GM21390 (cell line): ENCODE measurements at regions not wholly inside any gene's neighbourhood (a gene's known extent, or its start where the extent isn't known, plus 50 kb on each side); places are given as distances from the start of the nearest gene placed in this dataset.

Source experiments
- ATAC-seq: cut with Tn5 transposase; IDR thresholded peaks from one replicate; pipeline ENCODE4 v1.9.1; 2021; ENCODE audit not compliant: unreplicated experiment

DNA sequence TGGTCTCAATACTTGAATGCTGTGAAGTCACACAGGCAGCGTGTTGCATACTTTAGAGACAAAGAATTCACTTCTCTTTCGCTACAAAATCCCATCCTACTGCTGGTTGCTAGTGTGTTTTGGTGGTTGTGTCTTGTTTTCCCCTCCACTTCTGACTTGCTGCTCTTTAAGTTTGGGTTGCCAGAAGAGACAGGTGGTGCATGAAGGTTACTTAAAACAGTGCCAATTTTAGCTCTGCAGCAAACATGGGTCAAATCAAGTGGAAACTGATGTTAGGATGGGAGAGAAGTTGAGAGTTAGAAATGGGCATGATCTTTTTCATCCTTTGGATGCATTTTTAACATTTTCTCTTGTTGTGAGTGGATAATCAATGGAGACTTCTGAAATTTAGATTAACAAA lies 136.2 kb upstream of the KCNH7 start:
- no peak for ATAC-seq

DNA sequence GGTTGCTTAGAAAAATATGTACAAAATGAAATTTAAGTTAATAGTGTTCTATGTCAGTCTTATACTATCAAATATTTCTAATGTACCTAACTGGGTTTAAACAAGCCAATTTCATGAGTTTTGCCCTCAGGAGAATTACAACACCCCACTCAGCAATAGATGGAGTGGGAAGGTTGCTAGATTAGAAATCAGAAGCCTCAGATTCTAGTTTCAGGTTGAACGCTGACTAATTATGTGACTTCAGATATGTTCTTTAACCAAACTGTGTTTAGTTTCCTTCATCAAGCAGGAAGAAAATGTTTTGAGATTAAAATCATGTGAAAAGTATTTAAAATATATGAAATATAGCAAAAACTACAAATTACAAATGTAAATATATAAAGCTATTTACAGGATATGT lies 133.8 kb upstream of the KCNH7 start:
- ATAC-seq = peak; percentile 66

DNA sequence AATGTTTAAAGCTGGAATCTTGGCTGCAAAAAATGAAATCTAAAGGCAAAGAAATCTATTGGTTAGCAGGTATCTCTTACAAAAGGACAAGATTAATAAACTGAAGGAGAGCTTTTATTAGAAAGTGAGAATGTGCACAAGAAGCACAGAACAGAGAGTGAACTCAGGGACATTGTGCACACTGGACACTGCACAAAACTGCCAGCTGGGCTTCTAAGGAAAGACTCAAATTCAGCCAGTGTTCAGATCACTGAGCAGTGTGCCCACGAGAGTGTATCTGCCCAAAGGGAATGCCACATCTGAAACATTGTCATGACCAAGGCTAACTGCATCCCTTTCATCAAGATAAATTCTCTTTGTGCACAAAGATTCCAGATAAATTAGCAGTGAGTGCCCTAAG lies 129.7 kb upstream of the KCNH7 start:
- ATAC-seq = no peak

- ATAC-seq = no peak
Observed at GRCh38 chr2:162967811-162968210, 129.2 kb upstream of the KCNH7 start.

- no peak for ATAC-seq
Observed at GRCh38 chr2:162967147-162967546, 128.6 kb upstream of the KCNH7 start.

GRCh38 chr2:162965191-162965590 lies 126.6 kb upstream of the KCNH7 start:
- no peak for ATAC-seq

- no peak for ATAC-seq
Observed at GRCh38 chr2:162964513-162964912, 125.9 kb upstream of the KCNH7 start.

GRCh38 chr2:162963156-162963555 lies 124.6 kb upstream of the KCNH7 start:
- no peak for ATAC-seq

GRCh38 chr2:162945785-162946184 lies 107.2 kb upstream of the KCNH7 start:
- ATAC-seq = no peak

DNA sequence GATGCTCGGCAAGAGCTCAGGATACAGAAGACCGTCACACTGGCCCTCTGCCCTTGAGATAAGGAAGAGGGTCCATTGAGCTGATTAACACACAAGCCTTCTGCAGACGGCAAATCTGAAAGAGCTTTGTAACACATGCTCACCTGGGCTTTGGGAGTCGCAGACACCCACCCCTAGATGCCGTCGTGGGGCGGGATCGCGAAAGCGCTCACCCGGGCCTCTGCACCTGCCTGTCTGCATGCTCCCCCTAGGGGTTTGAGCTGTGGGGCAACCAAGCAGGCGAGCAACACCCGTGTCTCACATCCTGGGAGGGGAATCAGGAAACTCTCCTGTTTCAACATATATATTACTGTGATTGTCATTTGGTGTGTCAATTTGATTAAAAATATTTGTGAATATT lies 99.8 kb upstream of the KCNH7 start:
- ATAC-seq = no peak

- no peak for ATAC-seq
Observed at GRCh38 chr2:162934191-162934590, 95.6 kb upstream of the KCNH7 start.

DNA sequence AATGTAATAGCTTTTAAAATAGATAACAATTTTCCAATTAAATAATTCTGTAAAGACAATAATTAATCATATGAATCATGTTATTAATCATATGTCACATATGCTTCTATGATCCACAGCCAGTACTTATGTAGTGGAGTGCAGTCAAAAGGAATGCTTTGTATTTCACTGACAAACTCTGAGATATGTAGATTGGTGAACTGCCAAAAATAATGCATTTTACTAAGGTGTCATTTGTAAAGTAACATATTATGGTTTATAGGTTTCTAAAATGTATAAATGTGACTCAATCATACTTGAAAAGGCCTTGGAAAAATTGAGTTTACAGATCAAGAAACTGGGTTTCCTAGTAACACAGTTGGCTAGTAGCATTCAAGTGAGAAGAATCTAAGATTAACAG lies 93.8 kb upstream of the KCNH7 start:
- no peak for ATAC-seq

GRCh38 chr2:162929571-162929970 lies 91.0 kb upstream of the KCNH7 start:
- ATAC-seq = no peak

- ATAC-seq = no peak
Observed at GRCh38 chr2:162928356-162928755, 89.8 kb upstream of the KCNH7 start.

DNA sequence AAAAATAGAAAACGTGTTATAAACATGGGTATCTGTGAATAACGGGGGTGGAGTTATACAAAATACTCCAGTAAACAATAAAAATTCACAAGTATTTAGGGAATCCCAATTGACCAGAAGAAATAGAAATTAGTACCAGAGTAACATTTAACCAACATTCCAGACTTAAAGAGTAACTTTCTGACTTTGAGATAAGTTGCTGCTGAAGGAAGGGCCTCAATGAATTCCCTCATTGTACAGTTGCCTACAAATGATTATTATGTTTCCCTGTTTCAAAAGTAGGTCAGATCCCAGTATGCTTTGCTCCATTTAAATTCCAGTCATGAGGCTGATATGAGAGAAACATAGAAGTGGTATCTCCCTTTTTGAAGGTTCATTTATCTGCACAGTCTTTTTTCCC lies 88.3 kb upstream of the KCNH7 start:
- no peak for ATAC-seq

DNA sequence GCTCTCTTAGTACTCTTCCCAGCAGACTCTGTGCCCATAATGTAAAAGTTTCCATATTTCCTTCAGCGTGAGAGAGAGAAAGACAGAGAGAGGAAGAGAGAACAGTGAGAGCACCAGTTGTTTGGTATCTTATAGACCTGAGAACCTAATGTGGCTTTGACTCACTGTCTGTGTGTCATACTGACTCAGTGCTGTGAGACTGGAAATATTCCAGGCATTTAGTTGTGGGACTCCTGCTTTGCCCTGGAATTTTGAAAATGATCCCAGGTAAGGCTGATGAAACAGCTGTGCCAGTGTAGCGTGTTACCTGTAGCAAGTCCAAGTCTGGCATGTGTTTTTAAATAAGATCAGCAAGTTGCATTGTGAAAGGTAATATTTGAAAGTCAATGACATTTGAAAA lies 87.9 kb upstream of the KCNH7 start:
- no peak for ATAC-seq

DNA sequence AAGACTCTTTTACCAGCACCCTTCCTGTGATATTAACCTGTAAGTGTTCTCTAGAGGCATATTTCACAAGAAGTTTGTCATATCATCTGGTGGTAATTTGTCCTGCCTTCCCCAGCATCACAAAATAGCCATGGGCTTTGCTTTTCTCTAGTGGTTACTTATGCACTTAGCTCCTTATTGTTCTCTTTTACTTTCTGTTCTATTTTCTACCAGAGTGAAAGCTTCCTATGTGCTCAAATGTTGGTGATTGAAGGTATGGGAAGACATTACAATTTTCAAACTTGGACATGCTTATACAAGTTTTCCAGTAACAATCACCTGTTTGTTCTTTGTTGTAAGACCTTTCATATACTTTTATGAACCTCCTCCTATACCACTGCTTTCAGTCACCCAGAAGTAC lies 87.0 kb upstream of the KCNH7 start:
- no peak for ATAC-seq

GRCh38 chr2:162919111-162919510 lies 80.5 kb upstream of the KCNH7 start:
- ATAC-seq = no peak

DNA sequence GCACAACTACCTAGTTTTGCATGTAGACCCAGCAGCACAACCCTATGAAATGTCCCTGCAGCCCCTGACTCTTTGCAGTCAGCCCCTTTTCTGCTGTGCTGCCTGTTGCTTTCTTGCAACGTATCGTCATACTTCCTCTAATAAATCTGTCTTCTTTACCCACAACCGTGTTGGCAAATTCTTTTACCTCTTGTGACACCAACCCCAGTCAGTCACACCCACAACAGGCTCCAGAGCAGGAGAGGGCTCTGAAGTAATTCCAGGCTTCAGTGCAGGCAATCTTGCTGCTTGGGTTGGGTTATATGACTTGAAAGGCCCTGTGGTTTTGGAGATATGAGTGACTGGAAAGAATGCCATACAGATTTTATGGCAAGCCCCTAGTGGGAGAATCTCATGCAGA lies 79.1 kb upstream of the KCNH7 start:
- no peak for ATAC-seq

GRCh38 chr2:162916286-162916801 lies 77.8 kb upstream of the KCNH7 start:
- ATAC-seq = no peak

- ATAC-seq = no peak
Observed at GRCh38 chr2:162915858-162916257, 77.3 kb upstream of the KCNH7 start.

- ATAC-seq = no peak
Observed at GRCh38 chr2:162914161-162914560, 75.6 kb upstream of the KCNH7 start.

DNA sequence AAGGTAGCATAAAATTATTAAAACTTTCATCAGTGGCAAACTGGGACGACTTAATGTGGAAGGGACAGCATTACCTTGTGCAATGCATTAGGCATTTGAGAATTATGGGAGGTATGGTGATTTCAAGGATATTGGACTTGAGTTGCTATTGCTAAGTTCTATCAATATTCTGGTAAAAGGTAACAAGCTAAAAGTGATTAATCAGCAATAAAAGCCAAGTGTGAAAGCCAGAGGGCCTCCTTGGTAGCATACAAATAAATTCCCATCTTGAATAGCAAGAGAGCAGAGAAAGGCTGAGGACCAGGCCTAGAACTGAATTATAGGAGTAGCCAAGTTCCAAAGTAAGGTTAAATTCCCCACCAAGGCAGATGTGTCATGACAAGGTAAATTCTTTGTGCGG lies 74.2 kb upstream of the KCNH7 start:
- no peak for ATAC-seq

DNA sequence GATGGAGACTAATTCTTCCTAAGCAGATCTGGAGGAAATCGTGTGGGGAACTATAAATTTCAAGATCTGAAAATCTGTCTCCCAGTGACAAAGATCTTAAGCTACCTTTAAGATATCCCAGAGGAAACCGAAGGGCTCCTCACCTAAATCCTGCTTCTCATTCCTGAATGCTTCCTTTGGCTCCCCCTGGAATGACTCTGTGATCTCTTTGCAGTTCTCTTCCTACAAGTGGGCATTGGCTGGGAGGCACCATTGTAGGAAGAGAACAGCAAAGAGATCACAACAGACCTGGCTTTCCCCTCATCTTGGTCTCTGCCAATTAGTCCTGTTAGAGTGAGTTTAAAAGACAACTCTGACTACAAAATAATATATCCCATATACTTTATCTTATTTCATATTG lies 70.0 kb upstream of the KCNH7 start:
- ATAC-seq = no peak
